Stomach (tissue), 4 donors: ENCODE measurements at regions not wholly inside any gene's neighbourhood (a gene's known extent, or its start where the extent isn't known, plus 50 kb on each side); places are given as distances from the start of the nearest gene placed in this dataset.

Experiments used
- CTCF ChIP-seq, 7 experiments: fragments of 450-650 bp in 4 of 7; fragments of 200-600 bp in 3 of 7; sonication (generic) in 3 of 7; IDR thresholded peaks; one replicate each; pipeline ENCODE4 v1.5.1; 2016 to 2019; ENCODE audit warnings: antibody characterized with exemption in 7 of 7, control low read depth in 2 of 7, mild to moderate bottlenecking in 1 of 7
- EP300 ChIP-seq: sonication (generic); formaldehyde crosslinking; IDR thresholded peaks from one replicate; pipeline ENCODE4 v1.6.1; 2017; ENCODE audit warnings: antibody characterized with exemption
- POLR2A ChIP-seq, 4 donors: fragments of 450-650 bp; IDR thresholded peaks; one replicate each; pipeline ENCODE4 v1.6.1; 2016; ENCODE audit warnings: antibody characterized with exemption in 4 of 4, control low read depth in 2 of 4, mild to moderate bottlenecking in 1 of 4, moderate library complexity in 1 of 4
- POLR2AphosphoS5 ChIP-seq, 3 donors: sonication (generic); formaldehyde crosslinking; IDR thresholded peaks; one replicate each; pipeline ENCODE4 v1.6.1; 2016; ENCODE audit warnings: antibody characterized with exemption in 3 of 3

GRCh38 chr10:10493833-10494232, 523.8 kb upstream of the CELF2 start:
- TF ChIP-seq POLR2A (IDR thresholded peaks at IDR 0.05) (no peak), POLR2AphosphoS5 (IDR thresholded peaks at IDR 0.05) (no peak), CTCF (IDR thresholded peaks at IDR 0.05) (no peak), EP300 (no peak)
